ENCODE measurements at regions not wholly inside any gene's neighbourhood (a gene's known extent, or its start where the extent isn't known, plus 50 kb on each side); places are given as distances from the start of the nearest gene placed in this dataset.

- TF ChIP-seq JUN (CRISPR knock-in tag; IDR thresholded peaks at IDR 0.05) (no peak), USF2 (CRISPR knock-in tag; IDR thresholded peaks at IDR 0.05) (no peak), NFE2L1 (CRISPR knock-in tag; IDR thresholded peaks at IDR 0.05) (no peak), ETV6 (CRISPR knock-in tag; IDR thresholded peaks at IDR 0.05) (no peak), NFYB (CRISPR knock-in tag; conservative IDR thresholded peaks at IDR 0.05; ENCODE audit: low read depth) (no peak), CTCF (IDR thresholded peaks at IDR 0.05) (no peak), SMAD4 (CRISPR knock-in tag; IDR thresholded peaks at IDR 0.05) (no peak)
Measured at GRCh38 chr3:151976211-151977050, 103.0 kb downstream of the SUCNR1 start.
